HG03025 (cell line): ENCODE measurements at regions not wholly inside any gene's neighbourhood (a gene's known extent, or its start where the extent isn't known, plus 50 kb on each side); places are given as distances from the start of the nearest gene placed in this dataset.
"Not testable (repeated sequence)": the region's sequence is repeated elsewhere in the genome, so short reads cannot be mapped to it uniquely, and the experiment has no call there.

Experiments used
- ATAC-seq: cut with Tn5 transposase; IDR thresholded peaks from one replicate; pipeline ENCODE4 v1.9.1; 2021; ENCODE audit warnings: mild to moderate bottlenecking, moderate library complexity; ENCODE audit not compliant: unreplicated experiment, low FRiP score

DNA sequence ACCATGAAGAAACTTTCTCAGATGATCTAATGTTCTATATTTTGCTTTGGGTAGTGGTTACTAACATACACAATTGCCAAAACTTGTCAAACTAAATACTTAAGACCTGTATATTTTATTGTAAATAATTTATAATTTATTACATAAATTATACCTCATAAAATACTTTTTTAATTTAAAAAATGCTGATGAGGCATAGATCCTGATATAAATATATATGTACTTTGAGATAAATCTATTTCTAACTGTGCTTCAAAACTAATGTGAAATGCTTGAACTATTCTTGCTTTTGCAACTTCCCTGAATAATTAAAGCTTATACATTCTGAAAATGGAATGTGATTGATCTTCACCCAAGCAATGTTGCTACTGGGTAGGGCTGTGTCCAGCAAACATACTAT, 568.8 kb downstream of the INSC start:
- no peak for ATAC-seq

DNA sequence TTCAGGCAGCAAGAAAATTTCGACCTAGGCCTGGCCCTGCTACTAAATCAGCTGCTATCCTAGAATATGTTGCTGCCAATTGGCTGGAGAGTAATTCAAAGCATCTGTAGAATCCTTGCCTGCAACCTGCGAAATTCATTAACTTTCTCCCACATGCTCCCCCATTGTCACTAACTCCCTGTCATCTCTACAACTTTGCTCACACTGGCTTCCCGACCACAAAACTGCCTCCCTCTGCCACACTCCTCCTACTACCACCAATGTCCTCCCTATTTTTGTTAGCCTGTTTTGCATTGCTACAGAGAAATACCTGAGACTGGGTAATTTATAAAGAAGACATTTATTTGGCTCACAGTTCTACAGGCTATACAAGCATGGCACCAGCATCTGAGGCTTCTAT, 570.6 kb downstream of the INSC start:
- ATAC-seq, result no peak

DNA sequence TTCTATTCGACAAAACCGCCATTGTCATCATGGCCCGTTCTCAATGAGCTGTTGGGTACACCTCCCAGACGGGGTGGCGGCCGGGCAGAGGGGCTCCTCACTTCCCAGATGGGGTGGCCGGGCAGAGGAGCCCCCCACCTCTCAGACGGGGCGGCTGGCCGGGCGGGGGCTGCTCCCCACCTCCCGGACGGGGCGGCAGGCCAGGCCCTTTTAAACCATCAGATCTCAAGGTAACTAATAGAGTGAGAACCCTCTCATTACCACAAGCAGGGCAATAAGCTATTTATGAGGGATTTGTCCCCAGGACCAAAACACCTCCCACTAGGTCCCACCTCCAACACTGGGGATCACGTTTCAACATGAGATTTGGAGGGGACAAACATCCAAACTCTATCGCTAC, 571.5 kb downstream of the INSC start:
- not testable (repeated sequence) for ATAC-seq

DNA sequence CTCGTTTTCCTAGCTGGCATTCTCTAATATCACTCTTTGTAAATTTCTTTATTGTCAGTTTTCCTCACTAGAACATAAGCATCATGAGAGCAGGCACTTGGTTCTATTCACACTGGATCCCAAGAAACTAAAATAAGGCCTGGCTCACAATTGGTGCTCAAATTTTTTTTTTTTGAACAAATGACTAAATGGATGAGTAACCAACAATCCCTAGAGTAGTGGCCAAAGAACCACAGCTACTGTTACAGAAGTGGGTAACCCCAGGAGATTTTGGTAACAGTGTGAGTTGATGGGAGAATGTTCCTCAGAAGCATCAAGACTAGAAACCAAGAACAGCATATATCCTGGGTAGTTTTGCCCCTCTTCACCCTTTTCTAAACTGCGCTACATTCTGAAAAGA, 572.6 kb downstream of the INSC start:
- ATAC-seq, result no peak

DNA sequence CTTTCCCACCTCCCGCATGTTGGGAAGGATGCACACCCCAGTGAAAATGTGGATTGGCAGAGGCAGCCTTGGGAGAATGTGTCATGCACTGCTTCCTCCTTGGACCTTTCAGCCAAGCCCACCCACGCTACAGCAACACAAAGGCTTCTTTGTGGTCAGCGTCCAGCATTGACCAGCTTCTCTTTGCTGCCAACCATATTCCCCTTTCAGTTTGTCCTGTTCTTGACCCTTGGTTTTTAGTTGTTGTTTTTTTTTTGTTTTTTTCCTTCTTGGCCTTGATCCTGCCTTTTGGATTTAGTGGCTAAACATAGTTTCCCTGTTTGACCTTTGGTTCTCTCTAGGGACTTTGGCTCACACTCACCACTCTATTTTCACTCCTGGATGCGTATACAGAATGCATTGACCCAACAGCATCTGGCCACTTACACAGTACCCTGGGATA, 573.6 kb downstream of the INSC start:
- ATAC-seq, result no peak

DNA sequence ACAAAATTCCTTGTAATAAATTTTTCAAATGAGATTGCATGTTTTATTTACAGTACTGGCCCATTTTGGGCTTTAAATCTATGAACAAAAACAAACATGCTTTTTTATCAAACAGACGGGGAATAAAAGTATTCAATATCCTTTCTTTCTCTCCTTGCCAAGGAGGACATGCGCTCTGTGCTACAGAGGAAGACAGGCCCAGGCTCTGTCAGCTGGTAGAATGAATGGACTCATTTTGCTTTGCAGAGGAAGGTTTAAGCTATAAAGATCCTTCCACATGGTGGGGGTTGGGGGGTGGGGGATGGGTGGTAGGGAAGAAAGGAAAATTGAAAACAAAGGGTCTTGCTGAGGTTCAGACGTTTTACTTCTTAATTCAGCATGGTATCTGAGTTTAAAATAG, 575.6 kb downstream of the INSC start:
- ATAC-seq, result no peak

DNA sequence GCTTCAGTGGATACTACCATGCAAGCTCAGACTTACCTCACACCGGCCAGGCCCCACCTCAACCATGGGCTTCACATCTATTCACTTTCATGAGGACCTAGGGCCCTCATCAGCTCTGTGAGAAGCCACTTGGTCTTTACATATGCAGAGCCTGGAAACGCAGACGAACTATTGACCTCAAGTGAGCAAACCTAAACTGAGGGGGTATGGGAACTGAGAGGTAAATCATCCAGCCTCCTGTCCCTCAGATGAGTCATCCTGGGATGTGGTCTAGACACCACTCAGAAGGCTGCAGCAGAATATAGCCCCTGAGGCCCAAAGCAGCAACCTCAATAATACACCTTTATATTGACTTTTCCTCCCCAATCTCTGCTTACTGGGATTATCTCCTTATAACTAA, 578.0 kb downstream of the INSC start:
- no peak for ATAC-seq

DNA sequence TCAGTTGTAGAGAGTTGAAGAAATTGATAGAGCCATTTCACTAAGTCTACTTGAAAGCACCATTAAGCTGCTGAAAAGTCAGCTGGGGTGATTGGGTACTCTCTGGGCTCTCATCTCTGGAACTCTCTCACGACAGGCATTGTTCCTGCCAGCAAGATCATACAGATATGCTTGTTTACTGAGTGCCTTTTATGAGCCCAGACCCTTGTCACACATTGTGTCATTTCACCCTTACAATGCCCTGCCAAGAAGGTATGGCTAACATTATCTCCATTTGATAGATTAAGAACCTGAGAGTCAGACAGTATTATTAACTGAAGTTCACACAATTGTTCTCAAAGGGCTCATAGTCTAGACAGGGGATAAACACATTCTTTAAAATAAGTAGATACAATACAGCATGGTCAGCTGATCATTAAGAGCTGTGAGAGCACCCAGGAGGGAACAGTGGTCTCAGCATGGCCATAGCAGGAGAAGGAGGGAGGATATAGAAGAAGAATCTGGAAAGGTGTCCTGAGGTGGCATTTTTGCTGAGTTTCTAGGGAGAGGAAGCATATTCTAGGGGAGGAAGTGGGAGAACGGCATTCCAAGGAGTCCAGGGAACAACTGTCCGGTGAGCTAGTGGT, 580.5 kb downstream of the INSC start:
- ATAC-seq, result no peak

DNA sequence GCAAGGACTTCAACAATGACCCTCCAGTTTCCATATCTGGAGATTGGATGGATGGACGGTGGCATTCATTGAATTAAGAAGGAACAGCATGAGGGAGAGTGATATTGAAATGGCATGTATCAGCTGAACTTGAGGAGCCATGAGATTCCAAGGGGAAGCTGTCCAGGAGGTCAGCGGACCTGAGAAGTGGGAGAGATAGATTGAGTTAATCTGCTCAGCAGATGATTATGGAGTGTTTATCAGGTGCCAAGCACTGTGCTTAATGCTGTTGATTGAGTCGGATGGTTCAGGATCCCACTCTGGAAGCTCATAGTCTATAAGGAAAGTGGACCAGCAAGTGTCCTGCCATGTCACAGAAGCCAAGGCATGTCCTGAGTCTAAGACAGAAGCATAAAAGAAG, 581.3 kb downstream of the INSC start:
- no peak for ATAC-seq

DNA sequence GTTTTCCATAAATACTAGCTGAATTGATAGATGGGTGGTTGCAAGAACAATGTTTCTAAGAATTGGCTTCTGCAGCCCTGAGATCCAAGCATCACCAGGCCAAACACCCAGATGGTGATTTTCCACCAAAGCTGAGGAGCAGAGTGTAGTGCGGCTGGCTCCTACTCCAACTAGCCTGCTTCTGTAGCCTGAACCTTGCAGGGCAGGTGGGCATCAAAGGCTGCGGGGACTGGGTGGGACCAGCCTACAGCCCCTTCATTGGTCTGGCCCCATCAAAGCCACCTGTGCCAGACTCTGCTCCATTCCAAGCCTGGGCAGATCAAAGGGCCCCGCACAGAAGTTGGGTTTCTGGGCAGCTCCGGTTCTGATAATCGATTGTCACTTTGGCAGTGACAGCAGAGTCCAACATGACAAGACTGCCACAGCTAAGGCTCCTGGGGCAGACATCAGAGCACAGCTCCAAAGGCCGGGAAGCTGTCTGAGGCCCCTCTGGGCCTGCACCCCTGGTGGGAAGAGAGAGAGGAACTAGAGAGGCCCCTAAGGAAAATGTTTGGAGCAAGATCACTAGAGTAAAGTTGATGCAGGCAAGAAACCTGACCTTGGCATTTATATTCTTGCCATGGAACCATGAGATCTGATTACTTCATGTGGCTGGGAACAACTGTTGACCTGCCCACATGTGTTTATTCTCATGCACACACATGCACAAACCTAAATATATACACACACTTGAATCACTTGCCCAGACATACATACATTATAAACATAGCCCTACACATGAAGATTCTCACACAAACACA, 582.9 kb downstream of the INSC start:
- no peak for ATAC-seq

DNA sequence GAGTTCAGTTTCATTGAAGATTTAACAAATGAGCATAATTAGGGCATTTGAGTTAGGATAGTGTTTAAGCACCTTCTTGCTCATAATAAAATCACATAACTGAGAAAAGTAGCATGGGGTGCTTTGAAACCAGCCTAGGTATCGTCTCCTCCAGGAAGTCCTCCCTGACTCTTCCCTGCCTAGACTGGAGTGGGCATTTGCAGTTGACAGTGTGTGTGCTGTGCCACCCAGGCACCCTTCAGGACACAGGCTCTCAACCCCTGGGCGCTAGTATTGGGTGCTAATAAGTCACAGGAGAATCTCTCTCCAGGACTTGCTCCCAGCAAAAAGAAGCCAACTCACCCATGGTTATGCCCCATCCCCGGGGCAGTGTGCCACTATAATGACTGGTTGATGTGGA, 584.1 kb downstream of the INSC start:
- no peak for ATAC-seq

DNA sequence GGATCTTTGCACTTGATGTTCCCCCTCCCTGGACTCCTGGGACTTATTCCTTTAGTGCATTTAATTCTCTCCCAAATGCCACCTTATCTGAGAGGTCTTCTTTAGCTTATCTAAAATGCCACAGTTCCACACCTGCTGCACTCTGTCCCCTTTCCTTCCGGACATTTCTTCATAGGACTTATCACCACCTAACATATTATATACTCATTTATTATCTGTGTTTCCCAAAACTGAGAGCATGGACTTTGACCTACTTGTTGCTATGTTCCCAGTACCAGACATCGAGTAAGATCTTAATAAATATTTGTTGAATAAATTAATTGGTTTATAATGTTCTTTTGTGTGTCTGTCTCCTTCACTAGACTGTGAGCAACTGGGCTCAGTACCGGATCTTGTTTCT, 585.3 kb downstream of the INSC start:
- no peak for ATAC-seq

DNA sequence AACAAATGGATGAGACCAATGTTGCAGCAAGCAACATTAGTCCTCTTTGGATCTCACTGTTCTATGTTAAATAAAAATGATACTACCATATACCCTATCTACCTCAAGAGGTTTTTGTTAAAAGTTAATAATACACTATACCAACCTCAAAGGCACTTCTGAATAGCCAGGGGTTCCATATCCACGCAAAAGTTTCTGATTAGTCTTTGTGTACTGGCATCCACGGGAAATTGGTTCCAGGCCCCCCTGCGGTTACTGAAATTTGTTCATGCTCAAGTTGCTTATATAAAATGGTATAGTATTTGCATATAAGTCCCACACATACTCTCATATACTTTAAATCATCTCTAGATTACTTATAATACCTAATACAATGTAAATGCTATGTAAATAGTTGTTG, 585.7 kb downstream of the INSC start:
- ATAC-seq, result no peak

DNA sequence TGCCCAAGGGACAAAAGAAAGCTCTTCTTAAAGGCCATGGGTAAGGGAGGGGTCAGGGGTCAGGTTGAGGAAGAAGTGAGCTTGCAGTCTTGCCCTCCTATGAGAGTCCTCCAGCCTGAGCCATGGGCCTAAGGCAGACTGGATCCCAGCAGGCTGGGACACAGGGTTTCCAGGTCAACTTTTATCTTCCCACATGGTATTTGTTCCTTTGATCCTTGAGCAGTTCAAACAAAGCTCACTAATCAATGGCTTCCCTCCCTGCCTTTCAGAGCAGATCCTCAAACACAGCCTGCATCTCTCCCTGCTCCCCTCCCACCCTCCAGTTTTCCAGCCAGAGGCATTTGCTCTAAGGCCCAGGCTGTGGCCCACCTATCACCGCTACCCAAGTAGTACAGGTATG, 589.3 kb downstream of the INSC start:
- no peak for ATAC-seq

DNA sequence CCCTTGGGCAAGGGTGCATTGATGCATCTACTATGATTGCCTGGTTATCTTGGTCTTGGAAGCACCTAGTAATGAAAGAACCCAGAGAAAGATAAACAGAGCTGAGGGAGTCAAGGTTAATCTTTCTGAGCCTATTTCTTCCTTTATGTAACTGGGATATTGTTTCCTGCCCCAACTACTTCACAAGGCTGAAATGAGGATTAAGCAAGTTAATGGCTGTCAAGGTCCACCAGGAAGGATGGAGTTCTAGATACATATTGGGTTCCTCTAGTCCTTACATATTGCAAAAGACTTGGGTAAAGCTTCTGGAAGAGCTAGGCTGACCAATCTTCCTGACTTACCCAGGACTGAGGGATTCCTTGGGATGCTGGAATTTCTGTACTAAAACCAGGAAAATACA, 589.8 kb downstream of the INSC start:
- ATAC-seq, result no peak

DNA sequence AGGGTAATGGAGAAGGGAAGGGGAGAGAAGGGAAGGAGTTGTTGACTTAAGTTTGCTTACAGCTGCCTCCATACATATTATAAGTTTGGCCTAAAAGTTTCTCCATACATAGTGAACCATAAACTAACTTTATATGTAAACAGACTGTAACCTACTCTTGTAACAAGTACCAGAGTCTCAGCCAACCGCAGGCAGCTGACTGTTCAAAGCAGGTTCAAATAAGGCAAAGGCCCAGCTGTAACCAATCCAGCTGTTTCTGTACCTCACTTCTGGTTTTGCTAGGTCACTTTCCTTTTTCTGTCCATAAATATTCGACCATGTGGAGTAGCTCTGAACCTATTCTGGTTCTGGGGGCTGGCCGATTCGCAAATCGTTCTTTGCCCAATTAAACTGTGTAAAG, 591.2 kb downstream of the INSC start:
- ATAC-seq, result no peak

DNA sequence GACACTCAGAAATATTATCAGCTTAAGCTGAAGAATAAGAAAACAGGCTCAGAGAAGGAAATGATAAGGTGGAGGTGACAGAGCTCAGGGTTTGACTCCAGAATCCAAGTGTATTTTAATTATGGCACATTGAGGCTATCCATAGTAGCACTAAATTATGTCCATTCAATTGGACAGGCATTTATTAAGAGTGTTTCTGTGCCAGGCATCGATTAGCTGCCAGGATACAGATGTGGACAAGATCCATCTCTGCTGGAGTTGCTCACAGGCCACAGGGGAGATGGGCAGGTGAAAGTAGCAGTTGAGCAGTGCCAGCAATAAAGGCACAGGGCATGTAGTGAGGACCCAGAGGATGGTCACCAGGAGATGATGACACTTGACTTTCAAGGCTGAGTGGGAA, 592.5 kb downstream of the INSC start:
- no peak for ATAC-seq

DNA sequence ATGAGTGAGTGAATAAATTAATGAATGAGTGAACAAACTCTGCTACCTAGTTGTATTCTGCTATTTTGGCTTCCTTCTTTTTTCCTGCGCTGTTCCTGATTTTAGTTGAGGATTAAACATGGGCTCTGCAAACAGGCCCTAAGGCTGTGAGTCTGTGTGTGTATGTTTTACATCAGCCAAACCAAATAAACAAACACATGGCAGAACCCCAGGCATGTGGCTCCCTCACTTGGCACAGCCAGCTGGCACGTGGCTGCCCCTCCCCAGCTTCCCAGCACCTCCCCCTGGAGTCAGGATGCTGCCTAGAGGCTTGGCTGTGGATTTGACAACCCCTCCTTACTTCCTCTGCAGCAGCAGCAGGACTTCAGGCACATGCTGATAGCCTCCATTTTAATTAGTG, 593.2 kb downstream of the INSC start:
- ATAC-seq, result no peak

DNA sequence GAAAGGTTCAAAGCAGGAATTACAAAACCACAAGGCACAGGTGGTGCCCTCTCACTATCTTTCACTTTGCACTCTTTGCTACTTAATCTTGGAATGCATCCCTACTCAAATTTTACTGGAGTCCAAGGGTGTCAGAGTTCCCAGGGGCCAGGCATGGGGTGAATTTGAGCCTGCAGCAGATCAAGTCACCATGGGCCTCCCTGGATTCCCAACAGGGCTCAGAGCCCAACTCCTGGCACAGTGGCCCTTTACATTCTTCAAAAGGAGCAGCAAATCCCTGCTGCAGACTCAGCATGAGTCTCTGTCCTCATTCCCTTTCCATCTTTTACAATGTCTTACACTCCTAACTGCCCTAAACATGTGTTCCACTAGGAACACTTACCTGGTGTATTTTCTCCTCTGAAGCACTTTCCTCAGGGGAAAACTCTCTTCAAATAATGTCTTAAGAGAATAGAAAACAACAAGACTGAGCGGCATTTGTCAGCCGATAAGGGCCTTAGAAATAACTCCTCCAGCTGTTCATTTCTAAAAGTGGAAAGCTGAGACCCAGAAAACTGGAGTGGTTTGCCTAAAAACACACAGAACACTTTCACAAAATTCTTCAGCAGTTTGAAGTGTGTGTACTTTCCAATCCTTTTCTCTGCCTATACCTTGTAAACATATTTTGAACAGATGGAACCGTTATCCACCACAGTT, 596.0 kb downstream of the INSC start:
- no peak for ATAC-seq

DNA sequence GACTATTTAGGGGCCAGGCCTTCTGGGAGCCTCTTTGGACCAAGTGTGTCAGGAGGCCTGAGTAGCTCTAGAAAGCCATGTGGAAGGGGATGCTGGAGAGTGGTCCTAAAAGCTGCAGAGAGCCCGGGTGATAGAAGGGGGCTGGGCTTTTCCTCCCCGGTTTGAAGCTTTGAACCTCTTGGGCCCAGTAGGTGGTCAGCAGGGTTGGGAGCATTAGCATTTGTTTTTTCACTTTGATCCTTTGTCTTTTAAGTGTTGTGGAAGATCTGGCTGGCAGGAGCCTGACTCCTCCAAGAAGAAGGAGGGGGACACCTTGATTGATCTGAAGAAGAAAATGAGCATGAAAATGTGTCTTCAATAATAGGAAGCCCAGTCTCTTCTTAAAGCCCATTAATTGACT, 596.6 kb downstream of the INSC start:
- ATAC-seq, result no peak

DNA sequence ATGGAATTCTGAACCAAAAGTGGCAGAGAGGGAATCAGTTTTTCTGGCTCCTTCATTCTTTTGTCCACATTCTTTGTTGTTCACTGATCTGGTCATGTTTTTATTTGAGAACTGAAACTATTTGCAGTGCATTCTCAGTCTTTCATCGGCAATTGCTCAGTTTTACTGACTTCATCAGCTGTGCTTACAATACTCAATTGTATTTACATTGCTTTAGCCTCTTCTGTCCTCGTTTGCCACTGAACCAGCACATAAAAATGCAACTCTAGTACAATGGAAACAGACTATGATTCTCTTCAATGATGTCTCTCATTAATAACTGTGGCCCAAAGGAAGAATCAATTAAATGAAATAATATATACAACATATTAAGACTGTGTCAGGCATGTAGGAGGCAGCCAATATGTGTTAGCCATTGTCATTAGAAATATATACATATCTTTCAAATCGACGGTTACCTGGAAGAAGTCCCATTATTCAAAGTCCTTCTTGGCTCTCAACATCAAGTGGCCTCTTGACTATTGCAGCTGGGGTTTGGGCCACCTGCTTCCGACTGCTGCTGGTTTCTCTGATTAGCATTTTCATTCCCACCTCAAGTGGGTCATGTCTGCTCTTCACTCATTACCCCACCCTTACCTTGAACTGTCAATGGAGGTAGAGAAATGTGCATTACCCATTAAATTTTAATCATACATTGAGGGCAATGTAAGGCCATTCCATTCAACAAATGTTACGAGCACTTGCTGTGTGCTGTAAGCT, 600.1 kb downstream of the INSC start:
- no peak for ATAC-seq
